ENCODE measurements at regions not wholly inside any gene's neighbourhood (a gene's known extent, or its start where the extent isn't known, plus 50 kb on each side); places are given as distances from the start of the nearest gene placed in this dataset.

GRCh38 chr15:87518957-87519356, 737.6 kb downstream of the NTRK3 start:
- no TSS peak for BruUV-seq (replicated peaks)
- ChIA-PET POLR2A (ENCODE audit: low non-redundant PET) (no interaction called here), CTCF (no interaction called here)
- no peak overlapping the region for H3K4me3 ChIP-seq (ENCODE audit: low read depth, low read length, poor library complexity, severe bottlenecking)
- TF ChIP-seq EZH2 (IDR thresholded peaks at IDR 0.05; ENCODE audit: borderline replicate concordance, low read depth, low read length, poor library complexity, severe bottlenecking): no peak
- TF ChIP-seq, protein P1, sequence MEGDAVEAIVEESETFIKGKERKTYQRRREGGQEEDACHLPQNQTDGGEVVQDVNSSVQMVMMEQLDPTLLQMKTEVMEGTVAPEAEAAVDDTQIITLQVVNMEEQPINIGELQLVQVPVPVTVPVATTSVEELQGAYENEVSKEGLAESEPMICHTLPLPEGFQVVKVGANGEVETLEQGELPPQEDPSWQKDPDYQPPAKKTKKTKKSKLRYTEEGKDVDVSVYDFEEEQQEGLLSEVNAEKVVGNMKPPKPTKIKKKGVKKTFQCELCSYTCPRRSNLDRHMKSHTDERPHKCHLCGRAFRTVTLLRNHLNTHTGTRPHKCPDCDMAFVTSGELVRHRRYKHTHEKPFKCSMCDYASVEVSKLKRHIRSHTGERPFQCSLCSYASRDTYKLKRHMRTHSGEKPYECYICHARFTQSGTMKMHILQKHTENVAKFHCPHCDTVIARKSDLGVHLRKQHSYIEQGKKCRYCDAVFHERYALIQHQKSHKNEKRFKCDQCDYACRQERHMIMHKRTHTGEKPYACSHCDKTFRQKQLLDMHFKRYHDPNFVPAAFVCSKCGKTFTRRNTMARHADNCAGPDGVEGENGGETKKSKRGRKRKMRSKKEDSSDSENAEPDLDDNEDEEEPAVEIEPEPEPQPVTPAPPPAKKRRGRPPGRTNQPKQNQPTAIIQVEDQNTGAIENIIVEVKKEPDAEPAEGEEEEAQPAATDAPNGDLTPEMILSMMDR (conservative IDR thresholded peaks at IDR 0.05; ENCODE audit: low read depth, low read length): no peak
- H3K27me3 ChIP-seq (replicated peaks; ENCODE audit: insufficient read depth, low read depth, low read length, poor library complexity): no peaks in the 10 kb centered on the region
- no peaks in the 10 kb centered on the region for H3K36me3 ChIP-seq (ENCODE audit: insufficient read depth, low read length, poor library complexity, severe bottlenecking)
- DNase-seq (ENCODE audit: low spot score): no peak
- H3K4me1 ChIP-seq (ENCODE audit: insufficient read depth, low read length, poor library complexity, severe bottlenecking): no peaks in the 10 kb centered on the region
- intact Hi-C loops (cut with micrococcal nuclease; ENCODE audit: unreplicated experiment): no loop called here
- H3K9me3 ChIP-seq (ENCODE audit: low read depth, low read length, poor library complexity, severe bottlenecking): peaks cover 33% of the 10 kb centered on the region
- H3K27ac ChIP-seq (ENCODE audit: low read depth, low read length, poor library complexity, severe bottlenecking): no peak overlapping the region

DNA sequence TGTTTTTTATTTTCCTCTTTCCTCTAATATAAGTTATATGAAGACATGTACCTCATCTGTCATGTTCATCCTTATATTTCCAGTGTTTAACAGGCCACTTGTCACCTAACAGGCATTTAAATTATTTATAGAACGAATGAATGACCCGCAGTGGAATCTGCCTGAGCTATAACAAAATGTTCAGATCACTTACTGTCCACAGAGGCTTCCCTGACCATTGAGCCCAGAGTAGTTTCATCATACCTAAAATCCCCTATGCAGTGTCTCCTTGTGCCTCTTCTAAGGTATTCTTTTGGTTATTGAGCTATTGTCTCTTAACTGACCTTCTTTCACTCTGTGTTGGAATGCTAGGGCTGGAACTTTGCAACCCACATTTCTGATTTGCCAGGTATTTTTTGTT, 748.5 kb downstream of the NTRK3 start:
- Histone ChIP-seq H3K4me3 (ENCODE audit: low read depth, low read length, poor library complexity, severe bottlenecking) (no peak overlapping the region), H3K4me1 (ENCODE audit: insufficient read depth, low read length, poor library complexity, severe bottlenecking) (no peaks in the 10 kb centered on the region), H3K27me3 (replicated peaks; ENCODE audit: insufficient read depth, low read depth, low read length, poor library complexity) (no peaks in the 10 kb centered on the region), H3K36me3 (ENCODE audit: insufficient read depth, low read length, poor library complexity, severe bottlenecking) (no peaks in the 10 kb centered on the region), H3K27ac (ENCODE audit: low read depth, low read length, poor library complexity, severe bottlenecking) (no peak overlapping the region), H3K9me3 (ENCODE audit: low read depth, low read length, poor library complexity, severe bottlenecking) (peaks cover 18% of the 10 kb centered on the region)
- CTCF ChIA-PET: no interaction called here
- TF ChIP-seq, protein P1 (conservative IDR thresholded peaks at IDR 0.05; ENCODE audit: low read depth, low read length): no peak
- TF ChIP-seq EZH2 (IDR thresholded peaks at IDR 0.05; ENCODE audit: borderline replicate concordance, low read depth, low read length, poor library complexity, severe bottlenecking): no peak
- no TSS peak for BruUV-seq (replicated peaks)
- DNase-seq (ENCODE audit: low spot score): no peak
- POLR2A ChIA-PET (ENCODE audit: low non-redundant PET): no interaction called here
- intact Hi-C loops (cut with micrococcal nuclease; ENCODE audit: unreplicated experiment): no loop called here

DNA sequence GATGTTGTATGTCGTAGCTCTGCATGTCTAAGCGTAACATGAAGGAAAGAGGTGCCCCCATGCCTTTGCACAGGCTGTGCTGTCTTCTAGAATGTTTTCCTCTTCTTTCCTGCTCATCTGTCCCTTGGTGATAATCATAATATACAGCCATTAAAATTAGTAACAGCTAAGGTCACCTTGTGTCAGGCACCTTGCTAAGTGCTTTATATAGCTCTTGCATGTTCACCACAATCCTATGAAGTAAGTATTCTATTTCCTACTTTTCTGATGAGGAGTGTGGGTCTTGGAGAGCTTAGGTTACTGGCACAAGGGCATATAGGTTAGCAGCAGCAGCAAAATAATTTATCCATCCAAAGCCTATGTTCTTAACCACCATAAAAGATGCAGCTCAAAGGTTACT, 754.4 kb downstream of the NTRK3 start:
- POLR2A ChIA-PET (ENCODE audit: low non-redundant PET): no interaction called here
- intact Hi-C loops (cut with micrococcal nuclease; ENCODE audit: unreplicated experiment): no loop called here
- no peaks in the 10 kb centered on the region for H3K4me1 ChIP-seq (ENCODE audit: insufficient read depth, low read length, poor library complexity, severe bottlenecking)
- BruUV-seq (replicated peaks): no TSS peak
- CTCF ChIA-PET: no interaction called here
- no peak overlapping the region for H3K27ac ChIP-seq (ENCODE audit: low read depth, low read length, poor library complexity, severe bottlenecking)
- H3K27me3 ChIP-seq (replicated peaks; ENCODE audit: insufficient read depth, low read depth, low read length, poor library complexity): no peaks in the 10 kb centered on the region
- TF ChIP-seq, protein P1 (conservative IDR thresholded peaks at IDR 0.05; ENCODE audit: low read depth, low read length): no peak
- TF ChIP-seq EZH2 (IDR thresholded peaks at IDR 0.05; ENCODE audit: borderline replicate concordance, low read depth, low read length, poor library complexity, severe bottlenecking): no peak
- H3K36me3 ChIP-seq (ENCODE audit: insufficient read depth, low read length, poor library complexity, severe bottlenecking): no peaks in the 10 kb centered on the region
- no peak for DNase-seq (ENCODE audit: low spot score)
- H3K9me3 ChIP-seq (ENCODE audit: low read depth, low read length, poor library complexity, severe bottlenecking): peaks cover 32% of the 10 kb centered on the region
- no peak overlapping the region for H3K4me3 ChIP-seq (ENCODE audit: low read depth, low read length, poor library complexity, severe bottlenecking)

All from A673 (cell line).